A549 (cell line): ENCODE measurements at regions not wholly inside any gene's neighbourhood (a gene's known extent, or its start where the extent isn't known, plus 50 kb on each side); places are given as distances from the start of the nearest gene placed in this dataset.

ENCODE experiments used
- CHD2 ChIP-seq: fragments of 150-350 bp; IDR thresholded peaks from 2 replicates; pipeline ENCODE4 v1.6.1; 2014; ENCODE audit warnings: low read length; ENCODE audit not compliant: partially characterized antibody
- EP300 ChIP-seq, 2 experiments: fragments of >200 bp; sonication (Bioruptor Twin); formaldehyde crosslinking; IDR thresholded peaks; 2 replicates in 1 of 2; 3 replicates in 1 of 2; pipeline ENCODE4 v1.6.1; 2016 to 2017
- ESRRA ChIP-seq: fragments of 150-350 bp; IDR thresholded peaks from 2 replicates; pipeline ENCODE4 v1.6.1; 2014; ENCODE audit warnings: mild to moderate bottlenecking, low read length, borderline replicate concordance
- HOXA7 ChIP-seq: fragments of 250-450 bp; sonication (Bioruptor Pico); IDR thresholded peaks from 2 replicates; pipeline ENCODE4 v1.5.0; 2020; ENCODE audit warnings: mild to moderate bottlenecking, moderate library complexity
- KDM1A ChIP-seq: fragments of 200-600 bp; sonication (generic); IDR thresholded peaks from 2 replicates; pipeline ENCODE4 v1.6.1; 2016; ENCODE audit warnings: low read depth, mild to moderate bottlenecking
- MYC ChIP-seq: IDR thresholded peaks from 2 replicates; pipeline ENCODE4 v1.6.1; 2012; ENCODE audit warnings: mild to moderate bottlenecking, inconsistent platforms, low read length, improper control_type of control experiment, borderline replicate concordance
- POLR2A ChIP-seq: IDR thresholded peaks from 2 replicates; pipeline ENCODE4 v1.6.1; 2012; ENCODE audit warnings: mild to moderate bottlenecking, low read length
- RARB ChIP-seq: fragments of 250-450 bp; sonication (Bioruptor Pico); IDR thresholded peaks from 2 replicates; pipeline ENCODE4 v1.8.0; 2021; ENCODE audit warnings: mild to moderate bottlenecking, moderate library complexity
- TP53 ChIP-seq: fragments of 250-450 bp; sonication (Bioruptor Pico); IDR thresholded peaks from 2 replicates; pipeline ENCODE4 v1.5.0; 2021; ENCODE audit warnings: mild to moderate bottlenecking, moderate library complexity
- TF ChIP-seq, protein P1 (sequence below): fragments of >200 bp; sonication (Bioruptor Twin); formaldehyde crosslinking; IDR thresholded peaks from 3 replicates; pipeline ENCODE4 v1.5.1; 2016
- TF ChIP-seq, protein P2 (sequence below): fragments of 450-650 bp; IDR thresholded peaks from 2 replicates; pipeline ENCODE4 v1.6.1; 2014; ENCODE audit warnings: antibody characterized with exemption
- TF ChIP-seq, protein P3 (sequence below): IDR thresholded peaks from 2 replicates; pipeline ENCODE4 v1.6.1; 2012
- TF ChIP-seq, protein P4 (sequence below): fragments of 200-600 bp; sonication (generic); IDR thresholded peaks from 2 replicates; pipeline ENCODE4 v1.6.1; 2016; ENCODE audit warnings: antibody characterized with exemption, mild to moderate bottlenecking, moderate library complexity

DNA sequence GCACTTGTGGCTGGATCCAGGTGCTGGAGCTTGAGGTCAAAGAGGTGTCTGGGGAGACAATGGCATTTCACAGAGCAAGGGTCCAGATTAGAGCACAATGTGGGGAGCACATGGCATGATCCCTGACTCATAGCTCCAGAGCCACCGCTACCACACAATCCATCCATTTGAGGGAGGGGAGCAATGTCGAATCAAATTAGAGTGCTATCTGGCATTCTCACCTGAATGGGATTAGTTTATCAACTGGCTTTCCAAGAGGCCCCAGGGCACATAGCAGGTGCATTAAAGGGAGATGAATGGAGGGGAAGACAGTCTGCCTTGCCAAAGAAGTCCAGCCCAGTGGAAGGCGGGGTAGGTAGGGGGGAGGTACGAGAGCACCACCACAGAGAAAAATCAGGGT lies 194.4 kb upstream of the GPR12 start:
- TF ChIP-seq, protein P1, sequence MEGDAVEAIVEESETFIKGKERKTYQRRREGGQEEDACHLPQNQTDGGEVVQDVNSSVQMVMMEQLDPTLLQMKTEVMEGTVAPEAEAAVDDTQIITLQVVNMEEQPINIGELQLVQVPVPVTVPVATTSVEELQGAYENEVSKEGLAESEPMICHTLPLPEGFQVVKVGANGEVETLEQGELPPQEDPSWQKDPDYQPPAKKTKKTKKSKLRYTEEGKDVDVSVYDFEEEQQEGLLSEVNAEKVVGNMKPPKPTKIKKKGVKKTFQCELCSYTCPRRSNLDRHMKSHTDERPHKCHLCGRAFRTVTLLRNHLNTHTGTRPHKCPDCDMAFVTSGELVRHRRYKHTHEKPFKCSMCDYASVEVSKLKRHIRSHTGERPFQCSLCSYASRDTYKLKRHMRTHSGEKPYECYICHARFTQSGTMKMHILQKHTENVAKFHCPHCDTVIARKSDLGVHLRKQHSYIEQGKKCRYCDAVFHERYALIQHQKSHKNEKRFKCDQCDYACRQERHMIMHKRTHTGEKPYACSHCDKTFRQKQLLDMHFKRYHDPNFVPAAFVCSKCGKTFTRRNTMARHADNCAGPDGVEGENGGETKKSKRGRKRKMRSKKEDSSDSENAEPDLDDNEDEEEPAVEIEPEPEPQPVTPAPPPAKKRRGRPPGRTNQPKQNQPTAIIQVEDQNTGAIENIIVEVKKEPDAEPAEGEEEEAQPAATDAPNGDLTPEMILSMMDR, result no peak
- TF ChIP-seq MYC (no peak), CHD2 (no peak), KDM1A (no peak), ESRRA (no peak), POLR2A (no peak), TP53 (CRISPR knock-in tag) (no peak), HOXA7 (CRISPR knock-in tag) (no peak), RARB (no peak), EP300 (IDR thresholded peaks at IDR 0.05) (no peak)
- TF ChIP-seq, protein P2, sequence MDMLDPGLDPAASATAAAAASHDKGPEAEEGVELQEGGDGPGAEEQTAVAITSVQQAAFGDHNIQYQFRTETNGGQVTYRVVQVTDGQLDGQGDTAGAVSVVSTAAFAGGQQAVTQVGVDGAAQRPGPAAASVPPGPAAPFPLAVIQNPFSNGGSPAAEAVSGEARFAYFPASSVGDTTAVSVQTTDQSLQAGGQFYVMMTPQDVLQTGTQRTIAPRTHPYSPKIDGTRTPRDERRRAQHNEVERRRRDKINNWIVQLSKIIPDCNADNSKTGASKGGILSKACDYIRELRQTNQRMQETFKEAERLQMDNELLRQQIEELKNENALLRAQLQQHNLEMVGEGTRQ, result no peak
- TF ChIP-seq, protein P3, sequence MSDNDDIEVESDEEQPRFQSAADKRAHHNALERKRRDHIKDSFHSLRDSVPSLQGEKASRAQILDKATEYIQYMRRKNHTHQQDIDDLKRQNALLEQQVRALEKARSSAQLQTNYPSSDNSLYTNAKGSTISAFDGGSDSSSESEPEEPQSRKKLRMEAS, result no peak
- TF ChIP-seq, protein P4, sequence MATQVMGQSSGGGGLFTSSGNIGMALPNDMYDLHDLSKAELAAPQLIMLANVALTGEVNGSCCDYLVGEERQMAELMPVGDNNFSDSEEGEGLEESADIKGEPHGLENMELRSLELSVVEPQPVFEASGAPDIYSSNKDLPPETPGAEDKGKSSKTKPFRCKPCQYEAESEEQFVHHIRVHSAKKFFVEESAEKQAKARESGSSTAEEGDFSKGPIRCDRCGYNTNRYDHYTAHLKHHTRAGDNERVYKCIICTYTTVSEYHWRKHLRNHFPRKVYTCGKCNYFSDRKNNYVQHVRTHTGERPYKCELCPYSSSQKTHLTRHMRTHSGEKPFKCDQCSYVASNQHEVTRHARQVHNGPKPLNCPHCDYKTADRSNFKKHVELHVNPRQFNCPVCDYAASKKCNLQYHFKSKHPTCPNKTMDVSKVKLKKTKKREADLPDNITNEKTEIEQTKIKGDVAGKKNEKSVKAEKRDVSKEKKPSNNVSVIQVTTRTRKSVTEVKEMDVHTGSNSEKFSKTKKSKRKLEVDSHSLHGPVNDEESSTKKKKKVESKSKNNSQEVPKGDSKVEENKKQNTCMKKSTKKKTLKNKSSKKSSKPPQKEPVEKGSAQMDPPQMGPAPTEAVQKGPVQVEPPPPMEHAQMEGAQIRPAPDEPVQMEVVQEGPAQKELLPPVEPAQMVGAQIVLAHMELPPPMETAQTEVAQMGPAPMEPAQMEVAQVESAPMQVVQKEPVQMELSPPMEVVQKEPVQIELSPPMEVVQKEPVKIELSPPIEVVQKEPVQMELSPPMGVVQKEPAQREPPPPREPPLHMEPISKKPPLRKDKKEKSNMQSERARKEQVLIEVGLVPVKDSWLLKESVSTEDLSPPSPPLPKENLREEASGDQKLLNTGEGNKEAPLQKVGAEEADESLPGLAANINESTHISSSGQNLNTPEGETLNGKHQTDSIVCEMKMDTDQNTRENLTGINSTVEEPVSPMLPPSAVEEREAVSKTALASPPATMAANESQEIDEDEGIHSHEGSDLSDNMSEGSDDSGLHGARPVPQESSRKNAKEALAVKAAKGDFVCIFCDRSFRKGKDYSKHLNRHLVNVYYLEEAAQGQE, result no peak
